Uterus (tissue), 3 donors: ENCODE measurements at regions not wholly inside any gene's neighbourhood (a gene's known extent, or its start where the extent isn't known, plus 50 kb on each side); places are given as distances from the start of the nearest gene placed in this dataset.

Experiments used
- DNase-seq, 2 donors: peaks; one replicate each; pipeline ENCODE4 v3.0.0-alpha.2; 2019 to 2020
- H3K27ac ChIP-seq, 2 donors: fragments of 200-600 bp; sonication (generic); 1 replicate in 1 of 2; 2 replicates in 1 of 2; pipeline ENCODE4 v1.5.1; 2016 to 2018
- H3K27me3 ChIP-seq, 2 donors: fragments of 200-600 bp; sonication (generic); one replicate each; pipeline ENCODE4 v1.5.1; 2018 to 2019; ENCODE audit warnings: control low read depth in 1 of 2
- H3K36me3 ChIP-seq, 2 donors: fragments of 200-600 bp; sonication (generic); one replicate each; pipeline ENCODE4 v1.5.1; 2019; ENCODE audit warnings: control low read depth in 1 of 2
- H3K4me1 ChIP-seq, 2 donors: fragments of 200-600 bp; sonication (generic); one replicate each; pipeline ENCODE4 v1.5.1; 2018 to 2019; ENCODE audit warnings: control low read depth in 1 of 2
- H3K4me3 ChIP-seq, 2 donors: fragments of 200-600 bp; sonication (generic); 1 replicate in 1 of 2; 2 replicates in 1 of 2; pipeline ENCODE4 v1.5.1; 2018 to 2019; ENCODE audit warnings: mild to moderate bottlenecking in 1 of 2
- H3K9me3 ChIP-seq, 2 donors: fragments of 200-600 bp; sonication (generic); one replicate each; pipeline ENCODE4 v1.5.1; 2019; ENCODE audit warnings: control low read depth in 1 of 2
- POLR2A ChIP-seq, 2 donors: fragments of 450-650 bp; IDR thresholded peaks; one replicate each; pipeline ENCODE4 v1.6.1; 2016; ENCODE audit warnings: antibody characterized with exemption in 2 of 2, mild to moderate bottlenecking in 1 of 2, moderate library complexity in 1 of 2
- intact Hi-C: fragments of 100-400 bp; cut with DNase I; formaldehyde crosslinking; loops from one replicate; pipeline ENCODE4 v1.15.1; 2023; ENCODE audit warnings: low total_unique reads
- TF ChIP-seq, protein P1 (sequence below), 4 experiments: fragments of 200-600 bp in 2 of 4; fragments of 450-650 bp in 2 of 4; sonication (generic) in 2 of 4; IDR thresholded peaks; one replicate each; pipeline ENCODE4 v1.5.1; 2016 to 2019; ENCODE audit warnings: antibody characterized with exemption in 4 of 4, mild to moderate bottlenecking in 2 of 4, moderate library complexity in 1 of 4
- donor health status: DM: yes; HTN: yes; CAD: no.

DNA sequence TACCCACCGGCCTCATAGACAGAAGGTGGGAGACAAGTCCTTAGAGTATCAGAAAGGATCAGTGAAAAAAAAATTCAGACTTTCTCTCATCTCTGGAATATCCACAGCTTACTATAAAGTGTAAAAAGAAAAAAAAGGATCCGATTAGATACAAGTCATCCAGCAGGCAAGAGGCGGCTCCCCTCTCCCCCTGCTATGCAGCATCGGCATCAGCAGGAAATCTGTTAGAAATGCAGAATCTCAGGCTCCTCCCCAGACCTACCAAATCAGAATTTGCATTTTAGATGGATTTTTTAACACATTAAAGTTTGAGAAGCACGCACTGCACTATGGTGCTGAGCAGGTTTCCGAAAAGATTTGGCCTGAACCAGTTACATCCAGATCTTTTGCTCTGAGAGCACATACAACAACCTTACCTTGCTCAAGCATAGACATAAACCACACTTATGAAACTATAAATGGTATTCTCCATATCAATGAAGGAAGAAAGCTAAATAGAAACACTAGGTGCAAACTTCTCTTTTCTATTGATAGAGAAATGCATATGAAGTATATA lies 117.0 kb upstream of the POU3F2 start:
- Histone ChIP-seq H3K4me3 (no peak overlapping the region), H3K4me1 (no peaks in the 10 kb centered on the region), H3K27ac (no peak overlapping the region), H3K9me3 (no peaks in the 10 kb centered on the region), H3K27me3 (no peaks in the 10 kb centered on the region), H3K36me3 (no peaks in the 10 kb centered on the region)
- TF ChIP-seq, protein P1, sequence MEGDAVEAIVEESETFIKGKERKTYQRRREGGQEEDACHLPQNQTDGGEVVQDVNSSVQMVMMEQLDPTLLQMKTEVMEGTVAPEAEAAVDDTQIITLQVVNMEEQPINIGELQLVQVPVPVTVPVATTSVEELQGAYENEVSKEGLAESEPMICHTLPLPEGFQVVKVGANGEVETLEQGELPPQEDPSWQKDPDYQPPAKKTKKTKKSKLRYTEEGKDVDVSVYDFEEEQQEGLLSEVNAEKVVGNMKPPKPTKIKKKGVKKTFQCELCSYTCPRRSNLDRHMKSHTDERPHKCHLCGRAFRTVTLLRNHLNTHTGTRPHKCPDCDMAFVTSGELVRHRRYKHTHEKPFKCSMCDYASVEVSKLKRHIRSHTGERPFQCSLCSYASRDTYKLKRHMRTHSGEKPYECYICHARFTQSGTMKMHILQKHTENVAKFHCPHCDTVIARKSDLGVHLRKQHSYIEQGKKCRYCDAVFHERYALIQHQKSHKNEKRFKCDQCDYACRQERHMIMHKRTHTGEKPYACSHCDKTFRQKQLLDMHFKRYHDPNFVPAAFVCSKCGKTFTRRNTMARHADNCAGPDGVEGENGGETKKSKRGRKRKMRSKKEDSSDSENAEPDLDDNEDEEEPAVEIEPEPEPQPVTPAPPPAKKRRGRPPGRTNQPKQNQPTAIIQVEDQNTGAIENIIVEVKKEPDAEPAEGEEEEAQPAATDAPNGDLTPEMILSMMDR (IDR thresholded peaks at IDR 0.05), result no peak
- no peak for TF ChIP-seq POLR2A (IDR thresholded peaks at IDR 0.05)
- intact Hi-C loops, result no loop called here
- no peak for DNase-seq

DNA sequence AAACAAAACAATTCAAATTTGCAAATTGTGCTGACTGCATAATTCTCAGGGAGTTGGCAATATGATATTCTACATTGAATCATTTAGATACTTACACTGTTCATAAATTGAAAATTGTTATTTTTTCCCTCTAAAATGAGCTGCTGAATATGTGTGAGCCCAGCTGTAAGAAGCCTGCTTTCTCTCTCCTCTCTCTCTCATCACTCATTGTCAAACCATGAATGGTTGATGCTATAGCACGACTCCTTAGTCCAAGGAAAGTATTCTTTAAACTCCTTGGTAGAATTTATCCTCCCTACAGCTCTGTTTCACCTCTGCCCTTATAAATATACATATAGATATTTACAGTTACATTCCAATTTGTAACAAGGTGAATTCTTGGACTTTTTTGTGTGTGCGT lies 116.4 kb upstream of the POU3F2 start:
- no peak overlapping the region for H3K27ac ChIP-seq
- H3K36me3 ChIP-seq, result no peaks in the 10 kb centered on the region
- no peak overlapping the region for H3K4me3 ChIP-seq
- H3K4me1 ChIP-seq, result no peaks in the 10 kb centered on the region
- intact Hi-C loops, result no loop called here
- no peak for TF ChIP-seq POLR2A (IDR thresholded peaks at IDR 0.05)
- TF ChIP-seq, protein P1 (IDR thresholded peaks at IDR 0.05), result no peak
- H3K9me3 ChIP-seq, result no peaks in the 10 kb centered on the region
- no peaks in the 10 kb centered on the region for H3K27me3 ChIP-seq
- DNase-seq, result no peak

DNA sequence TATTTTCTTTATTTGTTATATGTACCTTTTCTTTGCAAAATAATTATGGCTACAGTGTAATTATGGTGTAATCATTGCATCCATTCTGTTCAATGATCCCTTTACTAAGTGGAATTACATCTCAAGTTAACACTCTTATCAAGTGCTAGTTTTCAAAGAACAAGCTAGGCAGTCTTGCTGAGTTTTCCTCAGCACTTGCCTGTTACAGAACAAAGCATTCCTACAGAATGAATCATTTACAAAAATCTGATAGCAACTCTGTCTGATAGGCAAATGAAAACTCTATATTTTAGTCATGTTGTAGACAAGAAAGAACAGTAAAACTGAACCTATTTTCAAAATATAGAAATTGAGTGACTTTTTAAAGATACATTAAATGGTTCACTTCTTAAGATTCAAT lies 109.8 kb upstream of the POU3F2 start:
- DNase-seq, result no peak
- intact Hi-C loops, result no loop called here
- H3K9me3 ChIP-seq, result no peaks in the 10 kb centered on the region
- peaks cover 0 to 5% of the 10 kb centered on the region in 2 donors for H3K27me3 ChIP-seq
- H3K4me3 ChIP-seq, result no peak overlapping the region
- no peaks in the 10 kb centered on the region for H3K4me1 ChIP-seq
- TF ChIP-seq POLR2A (IDR thresholded peaks at IDR 0.05), result no peak
- TF ChIP-seq, protein P1 (IDR thresholded peaks at IDR 0.05), result no peak
- no peaks in the 10 kb centered on the region for H3K36me3 ChIP-seq
- no peak overlapping the region for H3K27ac ChIP-seq

DNA sequence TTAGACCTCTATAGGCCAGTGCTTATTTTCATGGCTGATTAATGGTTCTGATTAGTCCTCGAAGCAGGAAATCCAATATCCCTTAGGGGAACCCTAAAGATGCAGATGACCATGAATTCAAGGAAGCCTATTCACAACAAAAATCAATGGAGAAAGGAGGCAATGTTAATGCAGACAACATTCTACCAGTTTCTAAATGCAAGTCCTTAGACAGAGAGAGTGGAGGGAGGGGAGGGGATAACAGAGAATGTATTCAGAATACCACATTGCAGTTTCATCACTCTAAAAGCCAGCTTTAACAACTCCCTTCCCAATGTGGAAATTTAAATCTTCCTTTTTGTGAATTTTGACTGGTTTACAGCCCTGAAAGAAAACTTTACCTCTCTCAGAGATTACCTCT lies 87.1 kb upstream of the POU3F2 start:
- no peak overlapping the region for H3K4me3 ChIP-seq
- H3K9me3 ChIP-seq, result peaks cover 0 to 3% of the 10 kb centered on the region in 2 donors
- H3K4me1 ChIP-seq, result no peaks in the 10 kb centered on the region
- intact Hi-C loops, result no loop called here
- H3K27ac ChIP-seq, result no peak overlapping the region
- no peak for TF ChIP-seq POLR2A (IDR thresholded peaks at IDR 0.05)
- TF ChIP-seq, protein P1 (IDR thresholded peaks at IDR 0.05), result no peak
- no peaks in the 10 kb centered on the region for H3K36me3 ChIP-seq
- DNase-seq, result no peak
- H3K27me3 ChIP-seq, result no peaks in the 10 kb centered on the region

DNA sequence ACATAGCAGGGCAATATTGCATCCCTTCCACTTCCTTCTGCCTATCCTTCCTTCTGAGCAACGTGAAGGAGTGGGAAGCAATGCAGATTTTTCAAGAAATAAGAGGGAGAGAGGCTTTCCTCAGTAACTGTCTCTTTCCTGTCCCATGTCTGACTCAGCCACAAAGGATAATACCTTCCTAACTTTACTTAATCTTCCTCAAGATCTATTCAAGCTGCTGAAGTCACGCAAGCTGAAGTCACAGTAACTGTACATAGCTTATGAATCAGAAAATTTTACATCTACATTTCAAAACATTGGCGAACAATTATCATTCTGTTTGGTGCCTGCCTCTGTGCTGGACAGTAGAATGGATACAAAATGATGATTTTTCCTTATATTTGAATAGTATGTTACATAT lies 86.4 kb upstream of the POU3F2 start:
- H3K27ac ChIP-seq, result no peak overlapping the region
- H3K9me3 ChIP-seq, result no peaks in the 10 kb centered on the region
- intact Hi-C loops, result no loop called here
- TF ChIP-seq, protein P1 (IDR thresholded peaks at IDR 0.05), result no peak
- TF ChIP-seq POLR2A (IDR thresholded peaks at IDR 0.05), result no peak
- H3K4me3 ChIP-seq, result no peak overlapping the region
- no peaks in the 10 kb centered on the region for H3K36me3 ChIP-seq
- no peaks in the 10 kb centered on the region for H3K27me3 ChIP-seq
- no peaks in the 10 kb centered on the region for H3K4me1 ChIP-seq
- no peak for DNase-seq
